Lower leg skin (tissue), 4 donors: ENCODE measurements at regions not wholly inside any gene's neighbourhood (a gene's known extent, or its start where the extent isn't known, plus 50 kb on each side); places are given as distances from the start of the nearest gene placed in this dataset.
"Not testable (repeated sequence)": the region's sequence is repeated elsewhere in the genome, so short reads cannot be mapped to it uniquely, and the experiment has no call there.

Experiments used
- DNase-seq, 2 donors: peaks; one replicate each; pipeline ENCODE4 v3.0.0-alpha.2; 2019; ENCODE audit warnings: low spot score in 2 of 2
- H3K4me3 ChIP-seq: fragments of 200-600 bp; sonication (generic); 2 replicates; pipeline ENCODE4 v1.5.1; 2017; ENCODE audit warnings: mild to moderate bottlenecking, low read depth; ENCODE audit not compliant: poor library complexity, severe bottlenecking
- POLR2A ChIP-seq, 2 donors: fragments of 450-650 bp; IDR thresholded peaks; one replicate each; pipeline ENCODE4 v1.6.1; 2016 to 2017; ENCODE audit warnings: antibody characterized with exemption in 2 of 2, mild to moderate bottlenecking in 1 of 2, moderate library complexity in 1 of 2
- WGBS, 2 donors: methylation state at CpG; one replicate each; pipeline ENCODE4 v1.1.5; 2018; 5-methylcytosine and 5-hydroxymethylcytosine counted together
- intact Hi-C: fragments of 100-400 bp; cut with DNase I; formaldehyde crosslinking; loops from one replicate; pipeline ENCODE4 v1.15.0; 2023; ENCODE audit warnings: low total_unique reads
- TF ChIP-seq, protein P1 (sequence below), 3 donors: fragments of 450-650 bp; IDR thresholded peaks; one replicate each; pipeline ENCODE4 v1.5.1; 2016; ENCODE audit warnings: antibody characterized with exemption in 3 of 3, mild to moderate bottlenecking in 3 of 3, moderate library complexity in 2 of 3

DNA sequence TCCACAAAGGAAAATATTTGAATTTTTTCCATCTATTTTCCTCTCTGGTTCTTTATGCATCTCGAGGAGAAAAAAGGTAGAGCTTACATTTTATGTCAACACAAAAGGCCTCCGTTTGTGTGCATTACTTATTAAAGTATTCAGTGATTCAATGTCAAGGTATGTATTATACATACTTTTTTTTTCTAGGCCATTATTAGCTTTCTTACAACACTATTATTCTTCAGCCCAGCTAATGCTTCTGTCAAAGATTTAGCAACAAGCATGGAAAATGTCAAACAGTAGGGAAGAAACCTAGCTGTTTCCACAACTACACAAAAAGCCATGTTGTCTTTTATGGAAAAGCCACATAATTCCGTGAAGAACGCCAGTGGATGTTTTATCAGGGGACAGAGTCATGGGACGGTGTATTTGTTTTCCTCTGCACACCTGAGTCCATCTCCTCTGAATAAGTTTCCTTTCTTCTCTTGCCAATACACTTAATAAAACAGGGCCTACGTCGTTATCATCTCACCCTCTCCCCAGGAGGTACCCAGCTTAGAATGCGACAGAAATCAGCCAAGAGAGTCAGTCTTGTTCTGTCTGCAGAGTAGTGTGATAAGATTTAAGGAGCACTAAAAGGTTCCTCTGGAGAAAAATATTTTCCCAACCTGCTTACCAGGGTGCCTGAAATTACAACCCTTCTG, 209.7 kb upstream of the AUTS2 start:
- intact Hi-C loops: no loop called here
- no peak for TF ChIP-seq POLR2A (IDR thresholded peaks at IDR 0.05)
- TF ChIP-seq, protein P1, sequence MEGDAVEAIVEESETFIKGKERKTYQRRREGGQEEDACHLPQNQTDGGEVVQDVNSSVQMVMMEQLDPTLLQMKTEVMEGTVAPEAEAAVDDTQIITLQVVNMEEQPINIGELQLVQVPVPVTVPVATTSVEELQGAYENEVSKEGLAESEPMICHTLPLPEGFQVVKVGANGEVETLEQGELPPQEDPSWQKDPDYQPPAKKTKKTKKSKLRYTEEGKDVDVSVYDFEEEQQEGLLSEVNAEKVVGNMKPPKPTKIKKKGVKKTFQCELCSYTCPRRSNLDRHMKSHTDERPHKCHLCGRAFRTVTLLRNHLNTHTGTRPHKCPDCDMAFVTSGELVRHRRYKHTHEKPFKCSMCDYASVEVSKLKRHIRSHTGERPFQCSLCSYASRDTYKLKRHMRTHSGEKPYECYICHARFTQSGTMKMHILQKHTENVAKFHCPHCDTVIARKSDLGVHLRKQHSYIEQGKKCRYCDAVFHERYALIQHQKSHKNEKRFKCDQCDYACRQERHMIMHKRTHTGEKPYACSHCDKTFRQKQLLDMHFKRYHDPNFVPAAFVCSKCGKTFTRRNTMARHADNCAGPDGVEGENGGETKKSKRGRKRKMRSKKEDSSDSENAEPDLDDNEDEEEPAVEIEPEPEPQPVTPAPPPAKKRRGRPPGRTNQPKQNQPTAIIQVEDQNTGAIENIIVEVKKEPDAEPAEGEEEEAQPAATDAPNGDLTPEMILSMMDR (IDR thresholded peaks at IDR 0.05): no peak
- WGBS, 2 donors: 83 to 92% methylated on average over 8 of the region's 8 CpGs
- no peak overlapping the region for H3K4me3 ChIP-seq
- DNase-seq: no peak

DNA sequence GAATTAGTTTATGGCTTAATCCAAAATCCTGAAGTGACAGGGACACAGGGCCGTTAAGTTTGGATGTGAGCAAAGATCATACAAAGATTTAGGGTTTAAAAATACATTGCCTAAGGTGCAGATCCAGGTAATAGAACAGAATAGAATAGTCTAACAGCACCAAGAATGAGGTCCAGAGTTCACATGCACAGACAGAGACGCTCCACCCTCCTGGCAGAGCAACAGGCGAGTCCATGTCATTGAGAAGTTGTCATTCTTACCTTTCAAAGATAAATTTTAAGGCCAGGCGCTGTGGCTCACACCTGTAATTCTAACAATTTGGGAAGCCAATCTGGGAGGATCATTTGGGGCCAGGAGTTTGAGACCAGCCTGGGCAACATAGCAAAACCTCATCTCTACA, 209.1 kb upstream of the AUTS2 start:
- 51 to 65% methylated on average over 4 of the region's 4 CpGs for WGBS, 2 donors
- intact Hi-C loops: no loop called here
- TF ChIP-seq, protein P1 (IDR thresholded peaks at IDR 0.05): no peak
- no peak for TF ChIP-seq POLR2A (IDR thresholded peaks at IDR 0.05)
- DNase-seq: no peak
- no peak overlapping the region for H3K4me3 ChIP-seq

DNA sequence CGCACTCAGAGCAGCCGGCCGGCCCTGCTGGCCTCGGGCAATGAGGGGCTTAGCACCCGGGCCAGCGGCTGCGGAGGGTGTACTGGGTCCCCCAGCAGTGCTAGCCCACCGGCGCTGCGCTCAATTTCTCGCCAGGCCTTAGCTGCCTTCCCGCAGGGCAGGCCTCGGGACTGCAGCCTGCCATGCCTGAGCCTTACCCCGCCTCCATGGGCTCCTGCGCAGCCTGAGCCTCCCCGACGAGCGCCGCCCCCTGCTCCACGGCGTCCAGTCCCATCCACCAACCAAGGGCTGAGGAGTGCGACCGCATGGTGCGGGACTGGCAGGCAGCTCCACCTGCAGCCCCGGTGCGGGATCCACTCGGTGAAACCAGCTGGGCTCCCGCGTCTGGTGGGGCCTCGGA, 204.4 kb upstream of the AUTS2 start:
- intact Hi-C loops: not testable (repeated sequence)
- 97 to 99% methylated on average over 17 to 30 of the region's 30 CpGs for whole genome bisulfite sequencing, 2 donors

DNA sequence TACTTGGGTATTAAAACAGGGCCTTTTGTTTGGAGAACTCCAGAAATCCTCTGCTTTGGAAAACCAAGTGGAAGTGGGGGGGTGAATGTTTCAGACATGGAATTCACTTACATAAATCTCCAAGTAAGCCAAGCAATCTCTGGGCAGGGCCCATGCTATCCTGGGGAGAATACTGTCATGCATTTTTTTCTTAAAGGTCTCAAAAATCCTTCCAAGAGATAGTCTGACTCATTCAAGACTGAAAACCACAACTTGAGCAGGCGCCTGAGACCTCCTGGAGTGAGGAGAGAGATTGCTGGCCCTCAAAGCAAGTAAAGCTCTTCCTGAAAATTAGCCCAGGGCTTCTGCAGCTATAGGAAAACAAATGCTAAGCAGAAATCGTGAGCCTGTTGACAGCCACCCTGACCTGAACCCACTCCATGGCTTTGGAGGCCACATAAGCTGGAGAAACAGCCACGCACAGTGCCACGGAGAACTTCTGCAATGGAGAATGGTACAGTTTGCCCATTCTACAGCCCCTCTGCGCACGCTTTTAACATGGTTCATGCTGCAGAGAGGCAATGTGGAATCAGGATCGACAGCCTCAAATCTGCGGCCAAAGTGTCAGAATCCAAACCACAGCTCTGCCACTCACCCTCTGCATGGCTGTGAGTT, 203.1 kb upstream of the AUTS2 start:
- DNase-seq: peak in 1 of 2 donors; percentile 28
- TF ChIP-seq, protein P1 (IDR thresholded peaks at IDR 0.05): no peak
- no peak for TF ChIP-seq POLR2A (IDR thresholded peaks at IDR 0.05)
- H3K4me3 ChIP-seq: no peak overlapping the region
- intact Hi-C loops: no loop called here
- 71 to 80% methylated on average over 8 of the region's 8 CpGs for WGBS, 2 donors

More for the DNA sequence above, 204.4 kb upstream of the AUTS2 start:
- DNase-seq, H3K4me3 ChIP-seq: not testable (repeated sequence)

DNA sequence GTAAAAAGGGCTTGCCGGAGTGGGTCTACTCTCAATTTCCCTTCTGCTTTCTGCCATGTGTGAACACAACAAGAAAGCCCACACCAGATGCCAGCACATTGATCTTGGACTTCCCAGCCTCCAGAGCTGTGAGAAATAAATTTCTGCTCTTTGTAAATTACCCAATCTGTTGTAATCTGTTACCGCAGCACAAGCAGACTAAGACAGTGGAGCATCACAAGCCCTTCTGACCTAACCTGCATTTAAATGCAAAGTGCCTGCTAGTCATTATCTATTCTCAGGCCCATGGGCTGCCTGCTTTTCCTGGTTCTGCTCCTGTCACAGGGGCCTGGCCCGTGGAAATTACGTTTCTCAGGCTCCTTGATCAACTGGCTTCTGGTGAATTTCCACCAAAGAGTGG, 199.3 kb upstream of the AUTS2 start:
- peak in 1 of 2 donors; percentile 20 for DNase-seq
- 69 to 70% methylated on average over 4 of the region's 4 CpGs for WGBS, 2 donors
- intact Hi-C loops: no loop called here
- TF ChIP-seq, protein P1 (IDR thresholded peaks at IDR 0.05): no peak
- no peak for TF ChIP-seq POLR2A (IDR thresholded peaks at IDR 0.05)
- no peak overlapping the region for H3K4me3 ChIP-seq

DNA sequence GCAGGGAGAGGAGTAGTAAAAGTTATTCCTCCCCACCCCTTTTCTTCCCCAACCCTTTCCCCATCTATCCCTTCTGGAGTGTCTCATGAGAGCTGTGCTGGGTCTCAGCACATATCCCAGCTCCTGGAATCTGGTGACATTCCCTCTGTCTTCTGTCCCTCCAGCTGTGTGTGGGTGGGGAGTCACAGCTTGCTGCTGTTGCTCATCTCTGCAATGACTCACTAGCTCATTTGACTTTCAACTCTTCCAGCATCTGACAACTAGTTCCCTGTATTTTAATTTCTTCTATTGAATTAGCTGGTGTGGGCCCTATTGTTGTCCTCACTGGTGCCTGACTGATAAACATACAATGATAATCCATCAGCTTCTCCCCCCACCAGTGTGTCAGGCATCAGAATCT, 198.9 kb upstream of the AUTS2 start:
- no peak for TF ChIP-seq POLR2A (IDR thresholded peaks at IDR 0.05)
- TF ChIP-seq, protein P1 (IDR thresholded peaks at IDR 0.05): no peak
- H3K4me3 ChIP-seq: no peak overlapping the region
- peak; percentile 54 to 79 for DNase-seq
- intact Hi-C loops: no loop called here
